ENCODE measurements at regions not wholly inside any gene's neighbourhood (a gene's known extent, or its start where the extent isn't known, plus 50 kb on each side); places are given as distances from the start of the nearest gene placed in this dataset.

- H3K27me3 ChIP-seq = peaks cover 0 to 2% of the 10 kb centered on the region in 2 donors
- no peak overlapping the region for H3K27ac ChIP-seq
- H3K9me3 ChIP-seq = no peaks in the 10 kb centered on the region
- no peaks in the 10 kb centered on the region for H3K4me1 ChIP-seq
- no peaks in the 10 kb centered on the region for H3K36me3 ChIP-seq
- TF ChIP-seq CTCF (IDR thresholded peaks at IDR 0.05) = no peak
- DNase-seq = no peak
- intact Hi-C loops (cut with DNase I; ENCODE audit: low total_unique reads) = no loop called here
- H3K4me3 ChIP-seq = no peak overlapping the region
Observed at GRCh38 chr6:40265615-40266014, 321.5 kb downstream of the LRFN2 start.

- Histone ChIP-seq H3K27me3 (no peaks in the 10 kb centered on the region), H3K9me3 (no peaks in the 10 kb centered on the region), H3K4me3 (no peak overlapping the region), H3K4me1 (no peaks in the 10 kb centered on the region), H3K36me3 (no peaks in the 10 kb centered on the region), H3K27ac (no peak overlapping the region)
- no peak for DNase-seq
- intact Hi-C loops (cut with DNase I; ENCODE audit: low total_unique reads) = no loop called here
- no peak for TF ChIP-seq CTCF (IDR thresholded peaks at IDR 0.05)
Observed at GRCh38 chr6:40263970-40264369, 323.2 kb downstream of the LRFN2 start.

GRCh38 chr6:40262363-40262762 is 324.8 kb downstream of the LRFN2 start:
- Histone ChIP-seq H3K4me1 (no peaks in the 10 kb centered on the region), H3K9me3 (no peaks in the 10 kb centered on the region), H3K27ac (no peak overlapping the region), H3K4me3 (no peak overlapping the region), H3K27me3 (no peaks in the 10 kb centered on the region), H3K36me3 (no peaks in the 10 kb centered on the region)
- no peak for DNase-seq
- no peak for TF ChIP-seq CTCF (IDR thresholded peaks at IDR 0.05)
- intact Hi-C loops (cut with DNase I; ENCODE audit: low total_unique reads) = no loop called here

GRCh38 chr6:40258531-40258930 is 324.3 kb upstream of the MOCS1 start:
- no peak for TF ChIP-seq CTCF (IDR thresholded peaks at IDR 0.05)
- Histone ChIP-seq H3K27ac (no peak overlapping the region), H3K27me3 (no peaks in the 10 kb centered on the region), H3K9me3 (no peaks in the 10 kb centered on the region), H3K4me3 (no peak overlapping the region), H3K36me3 (no peaks in the 10 kb centered on the region), H3K4me1 (no peaks in the 10 kb centered on the region)
- no peak for DNase-seq
- intact Hi-C loops (cut with DNase I; ENCODE audit: low total_unique reads) = no loop called here

- H3K4me1 ChIP-seq = no peaks in the 10 kb centered on the region
- no peak overlapping the region for H3K4me3 ChIP-seq
- no peaks in the 10 kb centered on the region for H3K36me3 ChIP-seq
- TF ChIP-seq CTCF (IDR thresholded peaks at IDR 0.05) = no peak
- no peaks in the 10 kb centered on the region for H3K27me3 ChIP-seq
- H3K27ac ChIP-seq = no peak overlapping the region
- no peaks in the 10 kb centered on the region for H3K9me3 ChIP-seq
- DNase-seq = no peak
- intact Hi-C loops (cut with DNase I; ENCODE audit: low total_unique reads) = no loop called here
Observed at GRCh38 chr6:40256831-40257230, 322.6 kb upstream of the MOCS1 start.

- no peak for DNase-seq
- intact Hi-C loops (cut with DNase I; ENCODE audit: low total_unique reads) = no loop called here
- Histone ChIP-seq H3K4me3 (no peak overlapping the region), H3K36me3 (no peaks in the 10 kb centered on the region), H3K27ac (no peak overlapping the region), H3K9me3 (no peaks in the 10 kb centered on the region), H3K4me1 (no peaks in the 10 kb centered on the region), H3K27me3 (no peaks in the 10 kb centered on the region)
- TF ChIP-seq CTCF (IDR thresholded peaks at IDR 0.05) = no peak
Observed at GRCh38 chr6:40256224-40256623, 322.0 kb upstream of the MOCS1 start.

All from tibial artery (tissue), 4 donors.